Tongue (tissue), 1 donor: ENCODE measurements at regions not wholly inside any gene's neighbourhood (a gene's known extent, or its start where the extent isn't known, plus 50 kb on each side); places are given as distances from the start of the nearest gene placed in this dataset.
"Not testable (repeated sequence)": the region's sequence is repeated elsewhere in the genome, so short reads cannot be mapped to it uniquely, and the experiment has no call there.

Experiments
- DNase-seq: peaks from one replicate; pipeline ENCODE4 v3.0.0-alpha.2; 2015

DNA sequence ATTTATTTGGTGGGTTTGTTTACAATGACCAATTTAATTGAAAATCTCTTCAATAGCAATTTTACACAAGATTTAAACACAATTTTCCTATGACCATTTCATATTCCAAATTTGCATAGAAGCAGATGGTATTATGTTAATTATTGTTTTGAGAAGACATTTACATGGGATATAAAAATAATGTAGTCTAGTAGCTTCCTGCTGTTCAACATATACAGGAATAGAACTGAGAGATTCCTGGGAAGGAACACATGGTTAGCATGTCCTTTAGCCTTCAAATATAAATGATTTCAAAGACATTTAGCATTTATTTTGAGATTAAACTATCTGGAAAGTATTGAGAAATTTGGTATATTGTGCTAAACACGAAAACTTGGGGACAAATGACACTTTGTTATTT lies 129.6 kb downstream of the KCNE4 start:
- no peak for DNase-seq

DNA sequence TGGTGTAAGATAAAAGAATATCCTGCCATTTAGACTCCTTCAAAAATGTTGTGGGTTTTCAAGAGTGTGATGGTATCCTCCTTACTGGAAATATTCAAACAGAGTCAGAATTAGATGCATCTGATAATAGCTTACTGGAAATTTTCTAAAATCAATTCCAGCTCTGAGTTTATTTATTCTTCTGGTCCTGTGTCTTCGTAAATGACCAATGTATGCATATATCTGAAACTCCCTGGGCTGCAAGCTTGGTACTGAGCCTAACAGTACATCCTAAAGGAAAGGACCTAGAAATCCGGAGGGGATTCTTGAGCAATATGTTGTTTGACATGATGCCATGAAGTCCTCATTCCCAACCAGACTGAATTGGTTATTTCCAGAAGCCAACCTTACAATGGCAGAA lies 130.4 kb downstream of the KCNE4 start:
- DNase-seq: no peak

DNA sequence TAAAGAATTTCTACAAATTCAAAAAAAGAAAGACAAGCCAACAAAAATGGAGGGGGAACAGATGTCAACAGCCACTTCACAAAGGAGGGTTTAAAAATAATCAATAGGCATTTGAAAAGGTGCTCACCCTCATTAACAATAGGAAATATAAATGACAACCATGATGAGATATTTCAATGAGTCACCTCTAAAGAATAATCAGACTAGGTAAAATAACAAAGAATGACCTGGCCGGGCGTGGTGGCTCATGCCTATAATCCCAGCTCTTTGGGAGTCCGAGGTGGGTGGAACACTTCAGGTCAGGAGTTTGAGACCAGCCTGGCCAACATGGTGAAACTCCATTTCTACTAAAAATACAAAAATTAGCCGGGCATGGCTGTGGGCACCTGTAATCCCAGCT lies 133.6 kb downstream of the KCNE4 start:
- DNase-seq: no peak

DNA sequence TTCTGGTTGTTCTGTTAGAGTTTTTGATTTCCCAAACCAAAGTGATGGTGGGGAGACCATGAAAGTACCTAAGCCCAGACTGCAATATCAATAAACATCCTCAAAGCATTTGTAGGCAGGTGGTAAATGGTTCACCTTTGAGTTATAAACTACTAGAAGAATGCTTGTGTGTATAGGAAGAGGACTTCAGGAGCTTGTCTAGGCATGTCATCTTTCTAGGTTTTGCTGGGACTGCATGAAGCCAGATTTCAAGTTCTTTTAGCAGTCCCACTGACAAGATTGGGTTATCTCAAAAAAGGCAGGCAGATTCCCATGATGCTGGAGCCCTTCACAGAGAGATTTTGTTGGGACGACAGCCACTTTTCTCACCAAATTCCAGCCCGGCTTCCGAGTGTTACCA lies 135.3 kb downstream of the KCNE4 start:
- DNase-seq: no peak

DNA sequence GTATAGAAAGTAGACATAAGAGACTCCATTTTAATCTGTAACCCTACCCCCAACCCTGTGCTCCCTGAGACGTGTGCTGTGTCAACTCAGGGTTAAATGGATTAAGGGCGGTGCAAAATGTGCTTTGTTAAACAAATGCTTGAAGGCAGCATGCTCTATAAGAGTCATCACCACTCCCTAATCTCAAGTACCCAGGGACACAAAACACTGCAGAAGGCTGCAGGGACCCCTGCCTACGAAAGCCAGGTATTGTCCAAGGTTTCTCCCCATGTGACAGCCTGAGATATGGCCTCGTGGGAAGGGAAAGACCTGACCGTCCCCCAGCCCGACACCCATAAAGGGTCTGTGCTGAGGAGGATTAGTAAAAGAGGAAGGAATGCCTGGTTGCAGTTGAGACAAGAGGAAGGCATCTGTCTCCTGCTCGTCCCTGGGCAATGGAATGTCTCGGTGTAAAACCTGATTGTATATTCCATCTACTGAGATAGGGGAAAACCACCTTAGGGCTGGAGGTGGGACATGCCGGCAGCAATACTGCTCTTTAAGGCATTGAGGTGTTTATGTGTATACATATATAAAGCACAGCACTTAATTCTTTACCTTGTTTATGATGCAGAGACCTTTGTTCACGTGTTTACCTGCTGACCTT lies 138.7 kb downstream of the KCNE4 start:
- not testable (repeated sequence) for DNase-seq

GRCh38 chr2:223196331-223196730 lies 144.3 kb downstream of the KCNE4 start:
- DNase-seq: no peak

DNA sequence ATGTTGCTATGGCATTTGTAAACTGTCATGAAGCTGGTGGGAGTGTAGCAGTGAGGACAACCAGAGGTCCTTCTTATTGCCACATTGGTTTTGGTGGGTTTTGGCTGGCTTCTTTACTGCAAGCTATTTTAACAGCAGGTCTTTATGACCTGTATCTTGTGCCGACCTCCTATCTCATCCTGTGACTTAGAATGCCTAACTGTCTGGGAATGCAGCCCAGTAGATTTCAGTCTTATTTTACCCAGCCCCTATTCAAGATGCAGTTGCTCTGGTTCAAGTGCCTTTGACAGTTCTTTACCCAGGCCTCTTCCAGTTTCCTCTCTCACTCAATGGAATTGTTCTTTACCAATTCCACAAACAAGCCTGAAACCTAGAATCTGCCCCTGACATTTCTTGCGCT lies 145.1 kb downstream of the KCNE4 start:
- no peak for DNase-seq

DNA sequence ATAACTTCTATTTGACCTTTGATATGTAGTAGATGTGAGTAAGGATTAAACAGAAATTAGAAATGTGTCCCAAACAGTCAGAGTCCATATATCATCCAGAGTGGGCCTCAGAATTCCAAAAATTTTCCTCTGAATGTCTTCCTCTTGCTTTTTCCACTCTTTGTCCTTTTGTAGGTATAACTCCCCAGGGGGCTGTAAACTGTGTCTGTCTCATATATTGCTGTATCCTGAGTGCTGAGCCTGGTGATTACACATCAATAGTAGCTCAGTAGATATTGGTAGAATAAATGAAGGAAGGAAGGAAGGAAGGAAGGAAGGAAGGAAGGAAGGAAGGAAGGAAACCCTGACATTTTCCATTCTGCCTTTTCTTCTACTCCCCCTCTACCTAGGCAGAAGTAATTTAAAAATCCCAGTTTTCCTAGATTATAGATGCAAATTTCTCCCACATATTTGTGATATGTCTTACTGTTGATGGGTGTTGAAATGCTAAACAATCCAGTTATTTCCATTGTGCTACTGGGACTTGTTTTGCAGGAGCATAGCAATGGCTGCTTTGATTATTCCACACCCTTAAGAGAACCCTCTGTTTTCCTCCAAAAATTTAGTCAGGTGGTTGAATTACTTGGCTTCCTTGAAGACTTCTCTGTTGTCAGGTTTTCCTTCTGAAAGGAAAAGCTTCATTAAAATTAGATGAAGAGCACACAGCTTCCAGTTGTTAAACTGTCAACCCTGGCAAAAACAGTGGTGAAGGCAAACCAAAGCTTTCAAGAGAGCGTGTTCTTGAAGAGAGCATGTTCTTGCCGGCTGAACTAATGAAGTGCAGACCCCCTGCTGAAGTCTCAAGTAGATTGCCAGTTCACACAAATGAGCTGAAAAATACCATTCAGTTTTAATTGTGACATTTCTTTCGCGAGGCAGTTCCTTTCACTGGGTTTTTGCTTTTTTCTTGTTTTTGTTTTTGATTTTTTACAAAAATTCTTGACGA lies 147.8 kb downstream of the KCNE4 start:
- no peak for DNase-seq

- DNase-seq: no peak
Observed at GRCh38 chr2:223203971-223204929, 152.3 kb downstream of the KCNE4 start.

DNA sequence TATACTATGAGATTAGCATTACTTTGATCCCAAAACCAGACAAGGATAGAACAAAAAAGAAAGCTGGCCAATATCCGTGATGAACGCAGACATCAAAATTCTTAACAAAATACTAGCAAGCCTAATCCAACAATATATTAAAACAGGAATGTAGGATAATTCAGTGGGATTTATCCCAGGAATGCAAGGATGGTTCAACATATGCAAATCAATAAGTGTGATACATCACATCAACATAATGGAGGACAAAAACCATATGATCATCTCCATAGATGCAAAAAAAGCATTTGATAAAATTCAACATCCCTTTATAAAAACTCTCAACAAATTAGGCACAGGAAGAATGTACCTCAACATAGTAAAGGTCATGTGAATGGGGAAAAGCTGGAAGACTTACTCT lies 158.5 kb downstream of the KCNE4 start:
- no peak for DNase-seq

GRCh38 chr2:223214394-223215253 lies 162.6 kb downstream of the KCNE4 start:
- DNase-seq: peak; percentile 77

DNA sequence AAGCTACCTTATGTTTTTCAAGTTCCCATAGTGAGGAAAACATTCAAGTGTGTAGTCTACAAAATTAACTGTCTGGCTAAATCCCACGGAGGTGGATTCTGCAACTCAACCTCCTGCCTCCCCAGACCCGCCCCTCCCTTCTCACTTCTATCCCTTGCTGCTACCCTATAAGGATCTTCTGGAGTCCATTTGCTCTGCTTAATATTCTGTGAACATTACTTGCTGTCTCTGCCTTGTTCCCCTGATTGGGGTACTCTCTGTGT lies 163.2 kb downstream of the KCNE4 start:
- no peak for DNase-seq

GRCh38 chr2:223217373-223217772 lies 165.4 kb downstream of the KCNE4 start:
- no peak for DNase-seq

DNA sequence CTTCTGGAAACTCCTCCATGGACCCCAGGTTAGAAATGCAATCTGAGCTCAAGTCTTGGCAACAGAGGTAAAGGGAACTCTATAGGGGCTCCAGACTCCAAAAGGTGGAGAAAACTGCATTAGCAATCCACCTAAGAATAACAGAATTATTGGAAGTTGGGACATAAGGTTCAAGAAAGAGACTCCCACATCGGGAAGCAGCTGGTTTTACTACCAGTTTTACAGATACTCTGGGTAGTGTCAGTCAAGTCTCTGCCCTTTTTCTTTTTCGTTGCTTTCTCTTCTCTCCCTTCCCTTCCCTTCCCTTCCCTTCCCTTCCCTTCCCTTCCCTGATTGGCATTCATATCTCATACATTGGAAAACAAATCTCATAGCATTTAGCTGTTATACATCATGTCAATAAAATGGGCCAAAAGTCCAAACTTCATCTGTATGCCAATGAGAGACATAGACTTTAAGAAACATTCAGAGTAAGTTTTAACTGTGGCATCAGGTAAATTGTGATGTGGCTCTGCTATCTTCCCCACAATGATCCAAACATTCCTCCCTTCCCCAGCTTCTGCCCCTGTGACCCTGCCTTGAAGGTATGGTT lies 166.7 kb downstream of the KCNE4 start:
- DNase-seq: no peak

DNA sequence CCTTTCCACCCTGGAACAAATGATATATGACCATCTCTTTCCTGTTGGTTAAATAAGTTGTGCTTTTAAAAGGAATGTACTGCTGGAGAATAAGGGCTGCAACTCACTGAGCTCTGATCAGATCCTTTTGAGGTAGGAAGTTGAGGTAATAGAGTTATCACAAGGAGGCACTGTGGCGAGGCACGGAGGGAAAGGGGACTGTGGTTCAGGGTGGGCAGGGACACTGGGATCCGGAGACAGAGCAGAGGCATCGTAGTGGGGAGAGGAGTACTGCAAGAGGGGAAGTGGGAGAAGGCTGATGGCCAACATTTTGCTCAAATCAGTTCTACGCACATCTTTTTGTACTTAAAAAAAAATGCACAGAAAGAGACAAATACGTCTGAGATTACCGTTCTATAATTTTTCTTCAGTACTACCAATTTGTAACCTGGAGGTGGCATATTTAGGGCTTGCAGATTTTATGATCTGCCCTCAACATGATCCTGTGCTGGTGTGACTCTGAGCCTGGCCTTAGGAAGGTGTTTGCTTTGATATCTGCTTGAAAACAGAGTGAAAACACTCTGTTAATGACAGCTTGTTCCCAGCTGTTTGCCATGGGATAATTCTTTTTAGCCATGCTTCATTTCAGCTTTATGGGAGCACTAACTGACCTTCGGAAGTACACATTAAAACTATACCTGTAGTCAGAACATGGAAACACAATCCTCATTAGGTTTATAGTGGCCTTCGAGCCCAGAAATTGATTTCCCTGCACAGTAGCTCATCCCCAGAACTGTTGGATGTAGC lies 168.1 kb downstream of the KCNE4 start:
- DNase-seq: peak; percentile 66

DNA sequence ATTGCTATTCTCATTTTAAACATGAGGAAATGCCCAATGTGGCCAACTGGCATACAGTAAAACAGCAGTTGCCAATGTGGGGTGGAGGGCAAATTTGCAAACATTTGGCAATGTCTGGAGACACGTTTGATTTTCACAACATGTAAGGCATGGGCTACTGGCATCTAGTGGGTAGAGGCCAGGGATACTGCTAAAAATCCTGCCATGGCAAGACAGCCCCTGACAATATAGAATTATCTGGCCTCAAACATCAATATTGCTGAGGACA lies 168.6 kb downstream of the KCNE4 start:
- DNase-seq: no peak

GRCh38 chr2:223221139-223221835 lies 169.3 kb downstream of the KCNE4 start:
- DNase-seq: no peak

GRCh38 chr2:223222397-223222796 lies 170.4 kb downstream of the KCNE4 start:
- DNase-seq: no peak

- no peak for DNase-seq
Observed at GRCh38 chr2:223223156-223223555, 171.2 kb downstream of the KCNE4 start.

DNA sequence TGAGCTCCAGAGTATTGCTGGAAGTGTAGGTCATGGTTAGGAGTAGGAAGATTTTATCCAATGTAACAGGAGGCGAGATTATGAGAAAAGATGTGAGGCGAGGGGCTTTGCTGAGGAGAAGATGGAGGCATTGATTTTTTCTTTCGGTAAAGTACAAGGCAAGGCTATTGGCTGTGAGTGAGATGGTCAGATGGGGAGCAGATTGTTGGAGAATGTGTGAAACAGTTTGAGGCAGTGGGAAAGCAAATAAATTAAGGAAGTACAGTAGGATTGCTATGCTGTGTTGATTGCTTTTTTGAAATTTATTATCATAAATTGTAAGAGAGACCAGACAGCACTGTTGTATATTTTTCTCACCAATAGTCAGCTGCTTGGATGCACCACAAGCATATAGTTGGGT lies 173.3 kb downstream of the KCNE4 start:
- no peak for DNase-seq
